SHP77 (cell line): ENCODE measurements at regions not wholly inside any gene's neighbourhood (a gene's known extent, or its start where the extent isn't known, plus 50 kb on each side); places are given as distances from the start of the nearest gene placed in this dataset.

ENCODE experiments used
- DNase-seq, 2 experiments: peaks; one replicate each; lab custom pipeline; 2025; lab: John Stamatoyannopoulos, UW

GRCh38 chr16:85376292-85377095 lies 236.6 kb upstream of the GSE1 start:
- DNase-seq: no peak

GRCh38 chr16:85377388-85378144 lies 235.6 kb upstream of the GSE1 start:
- no peak for DNase-seq

- no peak for DNase-seq
Observed at GRCh38 chr16:85378145-85379040, 234.7 kb upstream of the GSE1 start.

GRCh38 chr16:85379041-85380001 lies 233.8 kb upstream of the GSE1 start:
- no peak for DNase-seq

GRCh38 chr16:85380002-85380395 lies 233.1 kb upstream of the GSE1 start:
- DNase-seq: no peak

- no peak for DNase-seq
Observed at GRCh38 chr16:85380905-85381737, 232.0 kb upstream of the GSE1 start.

GRCh38 chr16:85381738-85382592 lies 231.2 kb upstream of the GSE1 start:
- DNase-seq: no peak

GRCh38 chr16:85382717-85383118 lies 230.4 kb upstream of the GSE1 start:
- DNase-seq: no peak

GRCh38 chr16:85383836-85384832 lies 229.0 kb upstream of the GSE1 start:
- no peak for DNase-seq

- DNase-seq: peak; percentile 71 to 86
Observed at GRCh38 chr16:85384833-85385462, 228.2 kb upstream of the GSE1 start.

GRCh38 chr16:85385463-85386331 lies 227.4 kb upstream of the GSE1 start:
- DNase-seq: no peak

GRCh38 chr16:85386467-85387170 lies 226.5 kb upstream of the GSE1 start:
- no peak for DNase-seq

- no peak for DNase-seq
Observed at GRCh38 chr16:85387171-85387507, 226.0 kb upstream of the GSE1 start.

- no peak for DNase-seq
Observed at GRCh38 chr16:85387731-85388295, 225.3 kb upstream of the GSE1 start.

GRCh38 chr16:85389679-85390470 lies 223.2 kb upstream of the GSE1 start:
- no peak for DNase-seq
